Effector memory CD8-positive, alpha-beta T cell (primary cell): ENCODE measurements at regions not wholly inside any gene's neighbourhood (a gene's known extent, or its start where the extent isn't known, plus 50 kb on each side); places are given as distances from the start of the nearest gene placed in this dataset.
"Not testable (repeated sequence)": the region's sequence is repeated elsewhere in the genome, so short reads cannot be mapped to it uniquely, and the experiment has no call there.

Source experiments
- ATAC-seq: fragments of 150-1000 bp; cut with Tn5 transposase; replicated peaks from 2 replicates; pipeline ENCODE4 v1.10.0; 2021; ENCODE audit warnings: mild to moderate bottlenecking, moderate library complexity
- DNase-seq, 3 experiments: peaks; one replicate each; pipeline ENCODE4 v3.0.0; 2021
- H3K27ac Mint-ChIP-seq, 2 donors: one replicate each; pipeline ENCODE4 v1.8.0; 2022; ENCODE audit warnings: mild to moderate bottlenecking in 2 of 2, mixed read lengths in 2 of 2, moderate library complexity in 2 of 2
- H3K27me3 Mint-ChIP-seq, 2 donors: one replicate each; pipeline ENCODE4 v1.8.0; 2022; ENCODE audit warnings: mixed read lengths in 2 of 2
- H3K36me3 Mint-ChIP-seq: one replicate; pipeline ENCODE4 v1.8.0; 2022; ENCODE audit warnings: mild to moderate bottlenecking, moderate library complexity, mixed read lengths; ENCODE audit not compliant: insufficient read depth
- H3K4me1 Mint-ChIP-seq, 2 donors: one replicate each; pipeline ENCODE4 v1.8.0; 2022; ENCODE audit warnings: low read depth in 2 of 2, mixed read lengths in 2 of 2
- H3K4me3 Mint-ChIP-seq, 2 donors: one replicate each; pipeline ENCODE4 v1.8.0; 2022; ENCODE audit warnings: mild to moderate bottlenecking in 2 of 2, mixed read lengths in 2 of 2, moderate library complexity in 2 of 2
- H3K9me3 Mint-ChIP-seq, 2 donors: one replicate each; pipeline ENCODE4 v1.8.0; 2022; ENCODE audit warnings: mixed read lengths in 2 of 2

- Mint-ChIP-seq H3K4me1 (no peaks in the 10 kb centered on the region), H3K27me3 (peaks cover 49 to 76% of the 10 kb centered on the region in 2 donors), H3K9me3 (no peaks in the 10 kb centered on the region), H3K36me3 (no peaks in the 10 kb centered on the region), H3K4me3 (no peak overlapping the region), H3K27ac (no peak overlapping the region)
- ATAC-seq (no peak), DNase-seq (no peak)
These were observed 196.6 kb upstream of the MYL2 start for GRCh38 chr12:111117017-111117416.

DNA sequence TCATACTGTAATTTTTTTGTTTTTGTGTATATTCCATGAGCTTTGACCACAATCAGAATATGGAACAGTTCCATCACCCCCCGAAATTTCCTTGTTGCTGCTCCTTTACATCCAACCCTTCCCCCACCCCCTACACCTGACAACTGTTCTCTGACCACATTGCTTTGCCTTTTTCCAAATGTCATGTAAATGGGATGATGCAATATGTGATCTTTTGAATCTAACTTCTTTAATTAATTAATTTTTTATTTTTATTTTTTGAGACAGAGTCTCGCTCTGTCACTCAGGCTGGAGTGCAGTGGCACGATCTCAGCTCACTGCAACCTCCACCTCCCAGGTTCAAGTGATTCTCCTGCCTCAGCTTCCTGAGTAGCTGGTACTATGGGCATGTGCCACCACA lies 192.9 kb upstream of the MYL2 start:
- ATAC-seq, DNase-seq, H3K9me3 Mint-ChIP-seq, H3K27ac Mint-ChIP-seq, H3K4me1 Mint-ChIP-seq, H3K36me3 Mint-ChIP-seq, H3K4me3 Mint-ChIP-seq: not testable (repeated sequence)
- H3K27me3 Mint-ChIP-seq = peaks cover 47 to 76% of the 10 kb centered on the region in 2 donors

GRCh38 chr12:111112311-111113098 lies 192.1 kb upstream of the MYL2 start:
- peaks cover 43 to 73% of the 10 kb centered on the region in 2 donors for H3K27me3 Mint-ChIP-seq
- H3K4me3 Mint-ChIP-seq = no peak overlapping the region
- ATAC-seq = no peak
- H3K36me3 Mint-ChIP-seq = peaks cover 5% of the 10 kb centered on the region
- no peaks in the 10 kb centered on the region for H3K9me3 Mint-ChIP-seq
- H3K27ac Mint-ChIP-seq = no peak overlapping the region
- peaks cover 0 to 1% of the 10 kb centered on the region in 2 donors for H3K4me1 Mint-ChIP-seq
- no peak for DNase-seq

DNA sequence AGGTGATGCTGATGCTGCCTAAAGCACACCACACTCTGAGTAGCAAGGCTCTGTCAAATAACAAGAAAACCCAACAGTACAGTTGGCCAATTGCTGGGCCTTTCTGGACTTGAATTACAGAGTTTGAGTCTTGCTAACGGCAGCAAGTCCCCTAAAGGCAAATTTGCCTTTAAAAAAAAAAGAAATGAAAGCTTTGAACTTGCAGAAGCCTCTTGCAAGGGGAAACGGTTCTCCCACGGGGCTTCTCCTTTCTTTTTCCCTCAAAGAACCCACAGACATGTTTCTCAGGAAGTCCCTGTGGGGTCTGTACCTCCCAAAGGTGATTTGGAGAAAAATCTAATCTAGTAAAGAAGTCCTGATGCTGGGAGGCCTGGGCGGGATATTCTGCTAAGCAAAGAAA lies 191.3 kb upstream of the MYL2 start:
- ATAC-seq = no peak
- H3K27ac Mint-ChIP-seq = no peak overlapping the region
- H3K4me3 Mint-ChIP-seq = no peak overlapping the region
- H3K27me3 Mint-ChIP-seq = peaks cover 40 to 73% of the 10 kb centered on the region in 2 donors
- DNase-seq = no peak
- H3K9me3 Mint-ChIP-seq = no peaks in the 10 kb centered on the region
- peaks cover 0 to 1% of the 10 kb centered on the region in 2 donors for H3K4me1 Mint-ChIP-seq
- peaks cover 5% of the 10 kb centered on the region for H3K36me3 Mint-ChIP-seq

DNA sequence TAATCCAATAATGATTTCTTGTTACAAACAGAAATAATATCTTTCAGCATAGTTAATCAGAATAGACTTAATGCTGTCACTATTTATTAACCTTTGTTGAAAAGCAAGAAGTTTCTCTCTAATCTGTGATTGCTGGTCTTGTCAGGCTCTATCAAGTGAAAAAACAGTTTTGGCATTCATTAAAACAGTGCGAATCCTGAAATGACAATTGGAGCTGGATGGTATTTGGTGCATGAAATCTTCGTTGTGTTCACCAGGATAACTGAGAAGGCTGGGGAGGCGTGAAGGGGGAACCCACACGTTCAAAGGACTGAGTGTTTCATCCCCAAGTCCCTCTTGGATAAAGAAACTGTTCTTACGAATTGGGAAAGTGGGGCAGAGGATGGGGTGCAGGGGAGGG lies 190.2 kb upstream of the MYL2 start:
- H3K4me3 Mint-ChIP-seq = no peak overlapping the region

GRCh38 chr12:111108726-111109125 lies 188.3 kb upstream of the MYL2 start:
- ATAC-seq = no peak
- Mint-ChIP-seq H3K27ac (no peak overlapping the region), H3K4me3 (no peak overlapping the region), H3K9me3 (no peaks in the 10 kb centered on the region), H3K27me3 (peaks cover 44 to 65% of the 10 kb centered on the region in 2 donors), H3K4me1 (peaks cover 0 to 1% of the 10 kb centered on the region in 2 donors), H3K36me3 (peaks cover 5% of the 10 kb centered on the region)
- DNase-seq = no peak

More for the DNA sequence above, 190.2 kb upstream of the MYL2 start:
- Mint-ChIP-seq H3K4me1 (peaks cover 0 to 1% of the 10 kb centered on the region in 2 donors), H3K9me3 (no peaks in the 10 kb centered on the region), H3K27ac (no peak overlapping the region), H3K36me3 (peaks cover 5% of the 10 kb centered on the region), H3K27me3 (peaks cover 34 to 67% of the 10 kb centered on the region in 2 donors)
- DNase-seq (no peak), ATAC-seq (no peak)

GRCh38 chr12:111107392-111108178 lies 187.2 kb upstream of the MYL2 start:
- no peak overlapping the region for H3K4me3 Mint-ChIP-seq
- no peak overlapping the region for H3K27ac Mint-ChIP-seq

DNA sequence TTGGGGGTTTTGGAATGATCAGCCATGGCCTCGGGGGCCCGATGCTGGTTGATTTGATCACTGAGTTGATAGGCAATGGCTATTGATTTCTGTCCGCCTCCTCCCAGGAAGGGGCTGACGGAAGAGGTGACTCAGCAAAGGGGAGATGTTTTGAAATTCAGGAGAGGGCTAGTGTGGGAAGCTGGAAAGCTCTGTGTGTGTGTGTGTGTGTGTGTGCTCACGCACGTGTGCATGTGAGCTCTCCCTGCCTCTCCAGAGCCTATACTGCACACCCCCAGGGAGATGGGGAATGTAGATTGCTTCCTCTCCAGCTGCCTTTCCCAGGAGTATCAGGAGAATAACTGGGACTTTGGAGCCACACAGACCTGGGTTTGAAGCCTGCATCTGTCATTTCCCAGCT lies 184.9 kb upstream of the MYL2 start:
- ATAC-seq = no peak
- H3K36me3 Mint-ChIP-seq = peaks cover 5% of the 10 kb centered on the region
- no peak overlapping the region for H3K27ac Mint-ChIP-seq
- H3K4me1 Mint-ChIP-seq = no peaks in the 10 kb centered on the region
- no peak for DNase-seq
- no peaks in the 10 kb centered on the region for H3K9me3 Mint-ChIP-seq
- H3K4me3 Mint-ChIP-seq = no peak overlapping the region
- peaks cover 37 to 52% of the 10 kb centered on the region in 2 donors for H3K27me3 Mint-ChIP-seq

More at GRCh38 chr12:111107392-111108178, 187.2 kb upstream of the MYL2 start:
- H3K27me3 Mint-ChIP-seq = peaks cover 41 to 56% of the 10 kb centered on the region in 2 donors
- H3K36me3 Mint-ChIP-seq = peaks cover 5% of the 10 kb centered on the region
- no peak for ATAC-seq
- H3K9me3 Mint-ChIP-seq = no peaks in the 10 kb centered on the region
- no peak for DNase-seq
- H3K4me1 Mint-ChIP-seq = peaks cover 0 to 1% of the 10 kb centered on the region in 2 donors

DNA sequence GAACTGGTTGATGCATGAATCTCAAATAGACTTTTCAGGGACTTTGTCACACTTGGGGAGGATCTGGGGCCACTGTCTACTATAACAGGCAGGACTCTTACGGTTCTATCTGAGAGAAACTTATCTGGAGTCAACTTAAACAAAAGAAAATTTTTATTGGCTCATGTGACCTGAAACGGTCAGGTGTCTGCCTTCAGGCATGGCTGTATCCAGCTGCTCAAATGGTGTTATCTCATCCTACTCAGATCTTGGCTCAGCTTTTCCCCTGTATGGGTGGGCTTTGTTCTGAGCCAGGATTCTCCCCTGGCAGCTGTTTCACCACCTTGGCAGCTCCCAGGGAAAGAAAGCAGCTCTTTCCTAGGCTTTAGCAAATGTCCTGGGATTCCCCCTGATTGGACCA lies 183.2 kb upstream of the MYL2 start:
- no peak overlapping the region for H3K27ac Mint-ChIP-seq
- peaks cover 0 to 7% of the 10 kb centered on the region in 2 donors for H3K4me1 Mint-ChIP-seq
- peaks cover 40 to 56% of the 10 kb centered on the region in 2 donors for H3K27me3 Mint-ChIP-seq
- H3K4me3 Mint-ChIP-seq = no peak overlapping the region
- H3K36me3 Mint-ChIP-seq = no peaks in the 10 kb centered on the region
- DNase-seq (no peak), ATAC-seq (no peak)
- no peaks in the 10 kb centered on the region for H3K9me3 Mint-ChIP-seq

- Mint-ChIP-seq H3K27me3 (peaks cover 38 to 60% of the 10 kb centered on the region in 2 donors), H3K36me3 (no peaks in the 10 kb centered on the region), H3K4me1 (peaks cover 0 to 7% of the 10 kb centered on the region in 2 donors), H3K27ac (no peak overlapping the region), H3K9me3 (no peaks in the 10 kb centered on the region), H3K4me3 (no peak overlapping the region)
- DNase-seq (no peak), ATAC-seq (no peak)
These were observed 181.8 kb upstream of the MYL2 start for GRCh38 chr12:111102102-111102739.

DNA sequence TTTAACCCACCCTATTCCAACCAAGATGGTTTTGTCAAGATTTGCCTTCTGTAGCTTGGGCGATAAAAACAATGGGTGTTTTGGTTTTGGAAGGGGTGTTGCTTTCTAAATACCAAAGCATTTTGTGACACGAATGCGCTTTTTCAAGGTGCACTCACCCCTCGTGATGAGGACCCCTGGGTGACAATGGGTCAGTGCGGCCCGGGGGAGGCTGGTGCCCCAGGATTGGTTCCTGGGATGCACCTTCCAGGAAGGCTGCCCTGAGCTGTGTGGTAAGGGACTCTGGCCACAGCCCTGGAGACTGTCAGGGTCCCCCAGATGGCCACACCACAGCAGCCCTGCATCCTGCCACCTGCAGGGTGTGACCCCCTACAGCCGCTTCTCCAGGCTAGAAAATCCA lies 180.6 kb upstream of the MYL2 start:
- Mint-ChIP-seq H3K4me3 (no peak overlapping the region), H3K27me3 (peaks cover 39 to 50% of the 10 kb centered on the region in 2 donors), H3K27ac (no peak overlapping the region), H3K4me1 (peaks cover 0 to 7% of the 10 kb centered on the region in 2 donors), H3K36me3 (no peaks in the 10 kb centered on the region), H3K9me3 (no peaks in the 10 kb centered on the region)
- ATAC-seq (no peak), DNase-seq (no peak)

DNA sequence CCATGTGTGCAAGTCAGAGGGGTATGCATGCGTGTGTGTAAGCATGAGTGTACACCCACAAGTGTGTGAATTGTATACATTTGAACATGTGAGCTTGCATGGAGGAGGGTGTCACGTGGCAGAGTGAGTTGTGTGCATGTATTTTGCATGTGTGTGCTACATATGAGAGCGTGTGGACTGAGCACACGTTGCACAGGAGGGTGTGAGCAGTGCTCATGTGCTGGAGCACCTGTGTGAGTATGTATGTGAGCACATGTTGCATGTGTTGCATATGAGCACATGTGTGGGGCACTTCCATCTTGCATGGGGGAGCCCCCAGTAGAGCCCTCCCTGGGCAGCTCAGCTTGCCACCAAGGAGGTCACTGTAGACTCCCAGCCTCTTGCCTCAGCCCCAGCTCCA lies 180.2 kb upstream of the MYL2 start:
- Mint-ChIP-seq H3K27me3 (peaks cover 39 to 50% of the 10 kb centered on the region in 2 donors), H3K9me3 (no peaks in the 10 kb centered on the region), H3K4me3 (no peak overlapping the region), H3K27ac (no peak overlapping the region), H3K36me3 (no peaks in the 10 kb centered on the region), H3K4me1 (peaks cover 0 to 7% of the 10 kb centered on the region in 2 donors)
- no peak for ATAC-seq
- no peak for DNase-seq

DNA sequence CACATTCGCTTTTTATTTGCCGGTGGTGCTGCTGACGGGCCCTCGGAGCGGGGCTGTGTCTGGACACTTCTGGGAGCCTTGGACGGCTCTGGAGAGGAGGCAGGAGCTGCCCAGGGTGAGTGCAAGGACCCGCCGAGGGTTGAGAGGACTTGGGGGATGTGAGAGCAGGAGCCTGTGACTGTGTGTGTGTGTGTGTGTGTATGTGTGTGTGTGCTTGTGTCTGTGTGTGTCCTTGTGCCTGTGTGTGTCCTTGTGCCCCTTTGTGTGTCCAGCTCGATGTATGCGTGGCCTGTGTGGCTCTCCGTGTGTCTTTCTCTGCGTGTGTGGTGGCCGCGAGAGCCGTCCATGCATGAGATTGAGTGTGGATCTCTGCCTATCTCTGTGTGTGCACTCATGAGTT lies 179.6 kb upstream of the MYL2 start:
- H3K27ac Mint-ChIP-seq = no peak overlapping the region
- peaks cover 0 to 7% of the 10 kb centered on the region in 2 donors for H3K4me1 Mint-ChIP-seq
- H3K27me3 Mint-ChIP-seq = peaks cover 35 to 45% of the 10 kb centered on the region in 2 donors
- DNase-seq = no peak
- ATAC-seq = no peak
- H3K4me3 Mint-ChIP-seq = no peak overlapping the region
- no peaks in the 10 kb centered on the region for H3K36me3 Mint-ChIP-seq
- no peaks in the 10 kb centered on the region for H3K9me3 Mint-ChIP-seq
